HFFc6 (cell line): ENCODE measurements at regions not wholly inside any gene's neighbourhood (a gene's known extent, or its start where the extent isn't known, plus 50 kb on each side); places are given as distances from the start of the nearest gene placed in this dataset.

ENCODE experiments used
- DNase-seq: peaks from one replicate; pipeline ENCODE4 v3.0.0-alpha.2; 2018
- H3K27ac Mint-ChIP-seq: 2 replicates; pipeline ENCODE4 v1.8.0; 2020; ENCODE audit warnings: mild to moderate bottlenecking, mixed read lengths
- H3K27me3 Mint-ChIP-seq: 2 replicates; pipeline ENCODE4 v1.8.0; 2021; ENCODE audit warnings: mild to moderate bottlenecking, moderate library complexity, mixed read lengths; ENCODE audit not compliant: insufficient read depth
- H3K36me3 Mint-ChIP-seq: 2 replicates; pipeline ENCODE4 v1.8.0; 2021; ENCODE audit warnings: low read depth, mixed read lengths
- H3K4me1 Mint-ChIP-seq: 2 replicates; pipeline ENCODE4 v1.8.0; 2020; ENCODE audit warnings: low read depth, mixed read lengths
- H3K4me3 Mint-ChIP-seq: 2 replicates; pipeline ENCODE4 v1.8.0; 2020; ENCODE audit warnings: mild to moderate bottlenecking, moderate library complexity, mixed read lengths
- H3K9me3 Mint-ChIP-seq: 2 replicates; pipeline ENCODE4 v1.8.0; 2020; ENCODE audit warnings: mild to moderate bottlenecking, mixed read lengths
- TF ChIP-seq, protein P1 (sequence below): fragments of 200-600 bp; sonication (generic); IDR thresholded peaks from 2 replicates; pipeline ENCODE4 v1.5.0; 2021; ENCODE audit warnings: antibody characterized with exemption, mild to moderate bottlenecking

DNA sequence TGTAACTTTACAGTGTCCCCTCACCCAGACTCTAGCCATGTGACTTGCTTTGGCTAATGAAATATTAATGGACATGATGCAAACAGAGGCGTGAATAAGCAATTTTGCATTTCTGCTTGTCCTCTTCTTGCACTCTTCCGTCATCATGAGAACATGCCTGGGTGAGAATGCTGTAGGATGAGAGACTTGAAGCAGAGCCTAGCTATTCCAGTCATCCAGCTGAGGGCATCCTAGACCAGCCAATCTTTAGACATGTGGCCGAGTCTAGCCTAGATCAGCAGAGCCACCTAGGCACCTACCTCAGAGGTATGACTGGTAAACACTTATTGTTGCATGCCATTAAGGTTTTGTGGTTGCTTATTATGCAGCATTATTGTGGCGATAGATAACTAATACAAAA, 450.5 kb upstream of the AZI2 start:
- Mint-ChIP-seq H3K27ac (no peak overlapping the region), H3K4me3 (no peak overlapping the region), H3K9me3 (no peaks in the 10 kb centered on the region), H3K36me3 (no peaks in the 10 kb centered on the region), H3K27me3 (peaks cover 1% of the 10 kb centered on the region; the same call in 1 of the 2 replicates), H3K4me1 (no peaks in the 10 kb centered on the region)
- TF ChIP-seq, protein P1, sequence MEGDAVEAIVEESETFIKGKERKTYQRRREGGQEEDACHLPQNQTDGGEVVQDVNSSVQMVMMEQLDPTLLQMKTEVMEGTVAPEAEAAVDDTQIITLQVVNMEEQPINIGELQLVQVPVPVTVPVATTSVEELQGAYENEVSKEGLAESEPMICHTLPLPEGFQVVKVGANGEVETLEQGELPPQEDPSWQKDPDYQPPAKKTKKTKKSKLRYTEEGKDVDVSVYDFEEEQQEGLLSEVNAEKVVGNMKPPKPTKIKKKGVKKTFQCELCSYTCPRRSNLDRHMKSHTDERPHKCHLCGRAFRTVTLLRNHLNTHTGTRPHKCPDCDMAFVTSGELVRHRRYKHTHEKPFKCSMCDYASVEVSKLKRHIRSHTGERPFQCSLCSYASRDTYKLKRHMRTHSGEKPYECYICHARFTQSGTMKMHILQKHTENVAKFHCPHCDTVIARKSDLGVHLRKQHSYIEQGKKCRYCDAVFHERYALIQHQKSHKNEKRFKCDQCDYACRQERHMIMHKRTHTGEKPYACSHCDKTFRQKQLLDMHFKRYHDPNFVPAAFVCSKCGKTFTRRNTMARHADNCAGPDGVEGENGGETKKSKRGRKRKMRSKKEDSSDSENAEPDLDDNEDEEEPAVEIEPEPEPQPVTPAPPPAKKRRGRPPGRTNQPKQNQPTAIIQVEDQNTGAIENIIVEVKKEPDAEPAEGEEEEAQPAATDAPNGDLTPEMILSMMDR = no peak
- no peak for DNase-seq

DNA sequence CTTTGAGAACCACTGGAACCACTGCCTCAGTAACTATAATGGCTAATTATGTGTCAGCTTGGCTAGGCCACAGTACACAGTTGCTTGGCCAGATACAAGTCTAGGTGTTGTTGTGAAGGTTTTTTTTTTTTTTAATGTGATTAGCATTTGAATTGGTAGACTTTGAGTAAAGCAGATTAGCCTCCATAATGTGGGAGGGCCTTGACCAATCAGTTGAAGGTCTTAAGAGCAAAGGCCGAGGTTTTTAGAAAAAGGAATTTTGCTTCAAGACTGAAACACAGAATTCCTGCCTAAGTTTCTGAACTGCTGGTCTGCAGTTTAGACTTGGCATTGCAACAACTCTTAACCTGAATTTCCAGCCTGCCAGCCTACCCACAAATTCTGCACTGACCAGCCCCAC, 451.6 kb upstream of the AZI2 start:
- Mint-ChIP-seq H3K27me3 (peaks cover 4% of the 10 kb centered on the region; the same call in 1 of the 2 replicates), H3K9me3 (no peaks in the 10 kb centered on the region), H3K4me3 (no peak overlapping the region), H3K36me3 (no peaks in the 10 kb centered on the region), H3K4me1 (no peaks in the 10 kb centered on the region), H3K27ac (no peak overlapping the region)
- no peak for DNase-seq
- TF ChIP-seq, protein P1 = no peak

DNA sequence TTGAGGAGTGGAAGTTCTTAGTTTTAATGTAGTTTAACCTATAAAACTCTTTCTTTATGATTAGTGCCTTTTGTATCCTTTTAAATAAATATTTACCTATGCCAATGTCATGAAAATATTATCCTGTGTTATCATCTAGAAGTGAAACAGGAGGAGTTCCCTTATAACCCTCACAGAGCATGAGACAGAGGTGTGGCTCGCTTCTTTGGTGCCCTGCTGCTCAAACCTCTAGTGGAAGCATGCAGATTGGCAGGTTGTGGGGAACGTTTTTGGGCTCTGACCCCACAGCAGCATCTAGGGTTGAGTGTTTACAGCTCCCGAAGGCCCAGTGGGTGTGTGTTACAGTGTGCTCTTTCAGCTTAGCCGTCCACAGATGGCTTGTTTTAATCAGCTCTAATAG, 459.4 kb upstream of the AZI2 start:
- Mint-ChIP-seq H3K27me3 (peaks cover 2% of the 10 kb centered on the region), H3K4me1 (no peaks in the 10 kb centered on the region)

DNA sequence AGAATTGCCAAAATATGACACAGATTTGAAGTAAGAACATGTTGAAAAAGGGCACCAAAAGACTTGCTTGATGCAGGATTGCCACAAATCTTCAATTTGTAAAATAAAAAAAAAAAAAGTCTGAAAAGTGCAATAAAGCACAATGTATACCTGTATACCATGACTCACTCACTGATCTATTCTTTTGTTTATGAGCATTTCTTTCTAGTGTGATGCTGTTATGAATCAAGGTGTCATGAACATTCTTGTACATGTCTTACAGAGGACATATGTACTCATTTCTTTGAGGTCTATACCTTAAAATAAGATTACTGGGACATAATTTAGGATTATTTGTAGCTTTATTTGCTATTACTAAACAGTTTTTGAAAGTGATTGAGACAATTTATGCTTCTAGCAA, 464.9 kb upstream of the RBMS3 start:
- Mint-ChIP-seq H3K27me3 (no peaks in the 10 kb centered on the region), H3K9me3 (no peaks in the 10 kb centered on the region), H3K4me3 (no peak overlapping the region), H3K27ac (no peak overlapping the region), H3K36me3 (no peaks in the 10 kb centered on the region), H3K4me1 (no peaks in the 10 kb centered on the region)
- DNase-seq = no peak
- TF ChIP-seq, protein P1 = no peak

More for the DNA sequence above, 459.4 kb upstream of the AZI2 start:
- no peak overlapping the region for H3K27ac Mint-ChIP-seq
- no peak for DNase-seq
- TF ChIP-seq, protein P1 = no peak
- no peak overlapping the region for H3K4me3 Mint-ChIP-seq
- H3K9me3 Mint-ChIP-seq = no peaks in the 10 kb centered on the region
- H3K36me3 Mint-ChIP-seq = no peaks in the 10 kb centered on the region

DNA sequence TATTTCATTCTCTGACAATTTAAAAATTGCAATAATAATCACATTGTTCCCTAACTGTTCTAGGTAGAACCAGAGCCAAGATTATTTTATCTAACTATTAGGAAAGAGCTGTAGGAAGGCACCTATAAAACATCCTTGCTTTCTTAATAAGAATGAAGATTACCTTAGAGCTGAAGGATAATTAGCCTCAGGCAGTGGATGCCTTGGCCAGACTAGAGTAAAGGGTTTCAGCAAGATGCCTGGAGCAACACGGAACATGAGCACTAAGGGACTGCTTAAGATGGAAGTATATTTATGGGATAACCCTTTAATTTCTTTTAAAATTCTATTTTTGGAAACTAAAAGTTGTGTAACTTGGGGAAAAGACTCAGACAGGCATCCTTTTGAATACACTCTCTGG, 456.6 kb upstream of the RBMS3 start:
- TF ChIP-seq, protein P1 = no peak
- Mint-ChIP-seq H3K27me3 (no peaks in the 10 kb centered on the region; the same call in 1 of the 2 replicates), H3K4me1 (no peaks in the 10 kb centered on the region), H3K27ac (no peak overlapping the region), H3K4me3 (no peak overlapping the region), H3K9me3 (no peaks in the 10 kb centered on the region), H3K36me3 (no peaks in the 10 kb centered on the region)
- no peak for DNase-seq

DNA sequence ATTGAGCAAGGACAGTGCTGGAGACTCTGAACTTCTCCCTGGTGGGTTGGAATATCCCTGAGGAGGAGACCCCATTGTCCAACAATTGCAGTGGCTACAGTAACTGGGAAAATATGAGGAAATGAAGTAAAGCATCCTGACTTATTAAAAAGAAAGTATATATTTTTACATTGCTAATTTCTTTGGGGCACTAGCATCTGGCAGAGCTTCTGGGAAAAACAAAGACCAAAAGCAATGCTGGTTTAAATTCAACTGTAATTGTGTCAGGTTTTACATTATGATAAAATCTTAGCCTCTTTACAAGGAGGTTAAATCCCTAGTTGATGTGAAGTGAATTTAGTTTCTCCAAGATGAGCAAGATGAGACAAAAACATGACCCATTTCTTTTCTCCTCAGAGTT, 454.0 kb upstream of the RBMS3 start:
- no peak overlapping the region for H3K27ac Mint-ChIP-seq
- no peaks in the 10 kb centered on the region; the same call in 1 of the 2 replicates for H3K27me3 Mint-ChIP-seq
- no peaks in the 10 kb centered on the region for H3K9me3 Mint-ChIP-seq
- TF ChIP-seq, protein P1 = no peak
- no peak for DNase-seq
- no peaks in the 10 kb centered on the region for H3K36me3 Mint-ChIP-seq
- no peaks in the 10 kb centered on the region for H3K4me1 Mint-ChIP-seq
- no peak overlapping the region for H3K4me3 Mint-ChIP-seq
